Glomerular visceral epithelial cell (primary cell): ENCODE measurements at regions not wholly inside any gene's neighbourhood (a gene's known extent, or its start where the extent isn't known, plus 50 kb on each side); places are given as distances from the start of the nearest gene placed in this dataset.
"Not testable (repeated sequence)": the region's sequence is repeated elsewhere in the genome, so short reads cannot be mapped to it uniquely, and the experiment has no call there.

Source experiments
- DNase-seq: peaks from one replicate; pipeline ENCODE4 v3.0.0-alpha.2; 2016; ENCODE audit errors: extremely low spot score

DNA sequence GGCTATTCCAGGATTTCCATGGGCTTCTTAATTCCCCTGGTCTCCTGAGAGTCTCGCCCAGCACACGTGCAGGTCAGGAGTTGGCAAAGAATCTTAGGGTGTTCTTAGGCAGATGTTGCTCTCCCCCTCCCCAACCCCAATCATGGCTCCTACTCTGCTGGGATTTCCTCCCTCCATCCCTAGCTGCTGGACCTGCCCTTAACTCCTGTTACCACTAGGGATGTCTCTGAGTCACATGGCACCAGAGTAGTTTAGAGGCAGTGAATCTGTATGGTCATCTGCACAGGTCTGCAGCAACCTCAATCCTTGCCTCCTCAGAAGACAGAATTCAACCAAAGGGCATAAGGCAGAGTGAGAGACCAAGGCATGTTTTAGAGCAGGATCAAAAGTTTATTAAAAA, 51.8 kb upstream of the CHST3 start:
- peak; percentile 15 for DNase-seq

DNA sequence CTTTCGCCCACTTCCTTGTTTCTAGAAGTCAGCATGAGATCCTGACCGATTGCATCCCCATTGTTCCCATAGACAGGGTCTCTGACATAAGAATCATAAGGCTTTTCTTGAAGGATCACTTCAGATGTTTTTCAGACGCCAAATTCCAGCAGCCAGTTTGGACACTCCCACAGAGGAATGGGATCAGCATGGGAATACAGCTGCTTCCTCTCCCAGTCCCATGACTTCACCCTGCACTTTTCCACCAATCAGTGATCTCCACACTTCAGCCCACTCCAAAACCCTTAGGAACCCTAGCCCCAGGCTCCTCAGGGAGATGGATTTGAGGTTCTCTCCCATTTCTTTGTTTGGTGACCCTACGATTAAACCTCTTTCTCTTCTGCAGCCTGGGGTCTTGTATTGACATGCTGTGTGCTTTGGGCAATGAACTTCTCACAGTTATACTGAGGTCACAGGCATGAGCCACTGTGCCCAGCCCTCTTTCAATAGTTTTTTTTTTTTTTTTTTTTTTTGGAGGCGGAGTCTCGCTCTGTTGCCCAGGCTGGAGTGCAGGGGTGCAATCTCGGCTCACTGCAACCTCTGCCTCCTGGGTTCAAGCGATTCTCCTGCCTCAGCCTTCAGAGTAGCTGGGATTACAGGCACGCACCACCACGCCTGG, 52.8 kb upstream of the CHST3 start:
- no peak for DNase-seq

DNA sequence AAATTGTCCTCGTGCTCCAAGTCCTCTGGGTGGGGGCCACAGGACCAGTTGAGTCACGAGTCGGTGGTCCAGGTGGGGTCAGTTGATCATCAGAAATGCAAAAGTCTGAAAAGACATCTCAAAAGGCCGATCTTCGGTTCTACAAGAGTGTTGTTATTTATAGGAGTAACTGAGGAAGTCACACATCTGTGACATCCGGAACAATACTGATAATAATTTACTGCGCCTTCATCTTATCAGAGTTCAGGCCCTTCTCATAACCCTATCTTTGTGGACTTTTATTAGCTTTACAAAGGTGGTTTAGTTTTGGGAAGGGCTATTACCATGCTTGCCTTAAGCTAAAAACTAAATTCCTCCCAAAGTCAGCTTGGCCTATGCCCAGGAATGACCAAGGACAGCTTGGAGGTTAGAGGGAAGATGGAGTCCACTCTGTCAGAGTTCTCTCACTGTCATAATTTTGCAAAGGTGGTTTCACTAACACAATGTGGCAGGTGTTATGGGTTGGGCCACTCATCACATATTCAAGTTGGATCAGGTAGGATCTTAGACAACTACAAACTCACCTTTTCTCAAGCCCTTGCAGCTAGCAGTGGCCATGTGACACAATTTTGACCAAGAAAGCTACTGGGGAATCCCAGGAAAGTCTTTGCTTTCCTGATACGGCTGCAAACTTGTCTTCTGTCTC, 54.7 kb upstream of the CHST3 start:
- DNase-seq: no peak

DNA sequence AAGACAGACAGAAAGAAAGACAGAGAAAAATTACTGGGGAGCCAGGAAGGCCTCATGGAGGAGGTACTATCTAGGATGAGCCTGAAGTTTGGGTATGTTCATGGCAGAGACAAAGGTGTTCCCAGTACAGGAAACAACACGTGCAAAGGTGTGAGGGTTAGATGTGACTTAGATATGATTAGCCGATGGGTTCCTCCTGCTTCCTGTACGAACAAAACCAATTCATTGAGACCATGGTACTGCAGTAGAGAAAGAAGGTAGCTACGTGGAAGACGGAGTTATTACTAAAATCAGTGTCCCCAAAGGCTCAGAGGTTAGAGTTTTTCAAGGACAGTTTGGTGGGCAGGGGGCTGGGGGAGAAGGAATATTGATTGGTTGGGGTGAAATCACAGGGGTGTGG, 55.2 kb upstream of the CHST3 start:
- no peak for DNase-seq

DNA sequence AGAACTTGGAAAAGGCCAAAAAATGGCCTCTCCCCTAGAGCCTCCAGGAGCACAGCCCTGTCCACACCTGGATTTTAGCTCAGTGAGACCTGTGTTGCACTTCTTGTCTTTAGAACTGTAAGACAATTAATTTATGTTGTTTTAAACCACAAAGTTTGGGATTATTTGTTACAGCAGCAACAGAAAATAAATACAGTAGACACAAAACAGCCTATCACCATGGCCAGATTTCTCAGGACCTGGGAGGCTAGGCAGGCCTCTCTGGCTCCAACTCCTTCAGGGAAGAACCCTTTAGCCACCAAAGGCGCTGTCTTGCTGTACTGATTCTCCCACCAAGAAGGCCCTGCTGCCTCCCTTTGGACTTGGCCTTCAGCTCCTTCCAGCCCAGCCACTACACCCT, 54.1 kb upstream of the PSAP start:
- DNase-seq: no peak

DNA sequence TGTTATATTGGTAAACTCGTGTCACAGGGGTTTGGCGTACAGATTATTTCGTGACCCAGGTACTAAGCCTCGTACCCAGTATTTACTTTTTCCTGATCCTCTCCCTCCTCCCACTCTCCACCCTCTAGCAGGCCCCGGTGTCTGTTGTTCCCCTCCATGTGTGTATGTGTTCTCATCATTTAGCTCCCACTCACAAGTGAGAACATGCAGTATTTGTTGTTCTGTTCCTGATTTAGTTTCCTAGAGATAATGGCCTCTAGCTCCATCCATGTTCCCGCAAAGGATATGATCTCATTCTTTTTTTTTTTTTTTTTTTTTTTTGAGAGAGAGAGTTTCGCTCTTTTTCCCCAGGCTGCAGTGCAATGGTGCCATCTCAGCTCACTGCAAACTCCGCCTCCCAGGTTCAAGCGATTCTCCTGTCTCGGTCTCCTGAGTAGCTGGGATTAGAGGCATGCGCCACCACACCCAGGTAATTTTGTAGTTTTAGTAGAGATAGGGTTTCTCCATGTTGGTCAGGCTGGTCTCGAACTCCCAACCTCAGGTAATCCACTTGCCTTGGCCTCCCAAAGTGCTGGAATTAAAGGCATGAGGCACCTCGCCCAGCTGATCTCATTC, 52.7 kb upstream of the PSAP start:
- not testable (repeated sequence) for DNase-seq

DNA sequence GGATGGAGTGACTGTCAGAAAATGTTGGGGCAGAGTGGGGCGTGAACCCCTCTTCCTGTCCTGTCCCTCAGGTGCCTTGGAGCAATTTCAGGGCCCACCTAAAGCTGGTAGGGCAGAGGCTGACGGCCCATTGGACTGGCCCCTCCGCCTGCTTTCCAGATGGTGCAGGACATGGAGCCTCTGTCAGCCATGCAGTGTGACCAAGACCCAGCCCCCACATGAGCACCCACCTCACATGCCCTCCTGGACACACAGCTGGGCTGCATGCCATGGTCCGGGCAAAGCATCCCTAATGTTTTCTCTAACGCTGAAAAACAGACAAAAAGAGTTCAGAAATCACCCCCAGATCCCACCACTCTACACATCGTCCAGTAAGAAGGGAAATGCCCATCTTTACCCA, 51.3 kb upstream of the PSAP start:
- DNase-seq: no peak
